ENCODE measurements at regions not wholly inside any gene's neighbourhood (a gene's known extent, or its start where the extent isn't known, plus 50 kb on each side); places are given as distances from the start of the nearest gene placed in this dataset.

GRCh38 chr5:17021602-17021932, 85.5 kb upstream of the MYO10 start:
- no peak for FAIRE-seq
- peak overlapping the region; percentile 67 for H3K27ac ChIP-seq (ENCODE audit: insufficient read depth, low read depth, low read length)

More at GRCh38 chr5:17021602-17021932, 85.5 kb upstream of the MYO10 start:
- Histone ChIP-seq H3K36me3 (ENCODE audit: control insufficient read depth in 2 of 2, extremely low read depth in 1 of 2, insufficient read depth in 2 of 2, low read length in 2 of 2) (no peaks in the 10 kb centered on the region), H3K27me3 (ENCODE audit: control insufficient read depth in 2 of 2, insufficient read depth in 2 of 2, low read length in 2 of 2) (no peaks in the 10 kb centered on the region), H3K4me3 (replicated peaks in 1 of 3; ENCODE audit: insufficient read depth in 1 of 3, low read depth in 1 of 3, low read length in 3 of 3) (no peak overlapping the region), H3K9ac (replicated peaks; ENCODE audit: extremely low read depth, insufficient read depth, low read length) (no peak overlapping the region), H2AFZ (ENCODE audit: low read depth, low read length) (peak overlapping the region; percentile 95), H3K79me2 (ENCODE audit: control insufficient read depth, insufficient read depth, low read length) (no peaks in the 10 kb centered on the region), H3K4me2 (ENCODE audit: insufficient read depth, low read length) (peak overlapping the region; percentile 82), H3K9me3 (replicated peaks; ENCODE audit: control insufficient read depth, insufficient read depth, low read length) (no peaks in the 10 kb centered on the region), H3K4me1 (ENCODE audit: control insufficient read depth, extremely low read depth, insufficient read depth, low read length) (peaks cover 14% of the 10 kb centered on the region), H3K9me1 (replicated peaks; ENCODE audit: control insufficient read depth, extremely low read depth, insufficient read depth, low read length) (no peaks in the 10 kb centered on the region), H4K20me1 (replicated peaks; ENCODE audit: control insufficient read depth, extremely low read depth, insufficient read depth, low read length) (no peaks in the 10 kb centered on the region)
- TF ChIP-seq POLR2AphosphoS5 (IDR thresholded peaks at IDR 0.05; ENCODE audit: insufficient read depth, low read depth, low read length), result no peak
- no peak for TF ChIP-seq JUN (IDR thresholded peaks at IDR 0.05; ENCODE audit: borderline replicate concordance, insufficient read depth, insufficient read length, low read depth)
- TF ChIP-seq FOS (IDR thresholded peaks at IDR 0.05; ENCODE audit: borderline replicate concordance, insufficient read depth, low read length), result no peak
- no peak for TF ChIP-seq MAX (IDR thresholded peaks at IDR 0.05; ENCODE audit: insufficient read depth, insufficient read length)
- TF ChIP-seq GATA2 (IDR thresholded peaks at IDR 0.05; ENCODE audit: insufficient read depth, insufficient read length, low read depth, low read length), result no peak
- TF ChIP-seq EZH2 (IDR thresholded peaks at IDR 0.05; ENCODE audit: borderline replicate concordance, low read depth, low read length, severe bottlenecking), result no peak
- TF ChIP-seq, protein P1, sequence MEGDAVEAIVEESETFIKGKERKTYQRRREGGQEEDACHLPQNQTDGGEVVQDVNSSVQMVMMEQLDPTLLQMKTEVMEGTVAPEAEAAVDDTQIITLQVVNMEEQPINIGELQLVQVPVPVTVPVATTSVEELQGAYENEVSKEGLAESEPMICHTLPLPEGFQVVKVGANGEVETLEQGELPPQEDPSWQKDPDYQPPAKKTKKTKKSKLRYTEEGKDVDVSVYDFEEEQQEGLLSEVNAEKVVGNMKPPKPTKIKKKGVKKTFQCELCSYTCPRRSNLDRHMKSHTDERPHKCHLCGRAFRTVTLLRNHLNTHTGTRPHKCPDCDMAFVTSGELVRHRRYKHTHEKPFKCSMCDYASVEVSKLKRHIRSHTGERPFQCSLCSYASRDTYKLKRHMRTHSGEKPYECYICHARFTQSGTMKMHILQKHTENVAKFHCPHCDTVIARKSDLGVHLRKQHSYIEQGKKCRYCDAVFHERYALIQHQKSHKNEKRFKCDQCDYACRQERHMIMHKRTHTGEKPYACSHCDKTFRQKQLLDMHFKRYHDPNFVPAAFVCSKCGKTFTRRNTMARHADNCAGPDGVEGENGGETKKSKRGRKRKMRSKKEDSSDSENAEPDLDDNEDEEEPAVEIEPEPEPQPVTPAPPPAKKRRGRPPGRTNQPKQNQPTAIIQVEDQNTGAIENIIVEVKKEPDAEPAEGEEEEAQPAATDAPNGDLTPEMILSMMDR (IDR thresholded peaks at IDR 0.05; ENCODE audit: extremely low read depth in 1 of 2, insufficient read depth in 1 of 2, low read depth in 1 of 2, low read length in 2 of 2), result no peak
- no peak for TF ChIP-seq POLR2A (IDR thresholded peaks at IDR 0.05; ENCODE audit: low read depth, low read length)
- TF ChIP-seq MYC (IDR thresholded peaks at IDR 0.05; ENCODE audit: low read depth, low read length), result no peak
- DNase-seq (ENCODE audit: low read depth, low spot score), result no peak
- BruUV-seq (replicated peaks), result TSS peak; percentile 33
- ChIA-PET CTCF (interaction anchor here (0.7 to 3.1 kb wide), 5 partner anchors 26 to 168 kb away, joined by 3 to 16 read pairs (median 3); no protein-coding TSS in a partner anchor), POLR2A (no interaction called here)
- dilution Hi-C loops (cut with MboI; ENCODE audit: extremely low pct_ligation_motif_present, low sequenced_read_pairs) (no loop called here), intact Hi-C loops (cut with micrococcal nuclease) (no loop called here)

Measured in endothelial cell of umbilical vein (primary cell).